GM23338 (cell line): ENCODE measurements at regions not wholly inside any gene's neighbourhood (a gene's known extent, or its start where the extent isn't known, plus 50 kb on each side); places are given as distances from the start of the nearest gene placed in this dataset.

Source experiments
- ATAC-seq: fragments of 200-7000 bp; cut with Tn5 transposase; 3 replicates; pipeline ENCODE4 v1.9.1; 2020
- DNase-seq: peaks from one replicate; pipeline ENCODE4 v3.0.0-alpha.2; 2015; ENCODE audit warnings: low spot score
- H2AFZ ChIP-seq: fragments of 200-600 bp; sonication (generic); 2 replicates; pipeline ENCODE4 v1.8.0; 2016; ENCODE audit warnings: antibody characterized with exemption, mild to moderate bottlenecking, moderate library complexity
- H3F3A ChIP-seq: fragments of 200-600 bp; sonication (generic); replicated peaks from 2 replicates; pipeline ENCODE4 v1.8.0; 2017; ENCODE audit warnings: antibody characterized with exemption, mixed run types, low read depth
- H3K27ac ChIP-seq: fragments of 200-600 bp; sonication (generic); 2 replicates; pipeline ENCODE4 v1.6.1; 2016; ENCODE audit warnings: low read depth
- H3K27me3 ChIP-seq: fragments of 200-600 bp; sonication (generic); 2 replicates; pipeline ENCODE4 v1.8.0; 2016; ENCODE audit warnings: mild to moderate bottlenecking, mixed run types, moderate library complexity; ENCODE audit not compliant: insufficient read depth
- H3K36me3 ChIP-seq: fragments of 200-600 bp; sonication (generic); 2 replicates; pipeline ENCODE4 v1.8.0; 2016; ENCODE audit warnings: mild to moderate bottlenecking; ENCODE audit not compliant: insufficient read depth
- H3K4me1 ChIP-seq: fragments of 200-600 bp; sonication (generic); 2 replicates; pipeline ENCODE4 v1.8.0; 2016; ENCODE audit warnings: mild to moderate bottlenecking, moderate library complexity; ENCODE audit not compliant: insufficient read depth
- H3K4me2 ChIP-seq: fragments of 200-600 bp; sonication (generic); 2 replicates; pipeline ENCODE4 v1.7.1; 2017; ENCODE audit warnings: mixed run types
- H3K4me3 ChIP-seq: fragments of 200-600 bp; sonication (generic); 2 replicates; pipeline ENCODE4 v1.6.1; 2016; ENCODE audit warnings: mixed run types
- H3K79me2 ChIP-seq: fragments of 200-600 bp; sonication (generic); replicated peaks from 2 replicates; pipeline ENCODE4 v1.8.0; 2017; ENCODE audit warnings: mild to moderate bottlenecking; ENCODE audit not compliant: insufficient read depth
- H3K9me2 ChIP-seq: fragments of 200-600 bp; sonication (generic); 2 replicates; pipeline ENCODE4 v1.8.0; 2017; ENCODE audit not compliant: insufficient read depth
- H4K20me1 ChIP-seq: fragments of 200-600 bp; sonication (generic); replicated peaks from 2 replicates; pipeline ENCODE4 v1.8.0; 2017; ENCODE audit warnings: mild to moderate bottlenecking; ENCODE audit not compliant: insufficient read depth
- H3K27ac Mint-ChIP-seq: 2 replicates; pipeline ENCODE4 v1.8.0; 2020; ENCODE audit warnings: inconsistent platforms, mild to moderate bottlenecking, moderate library complexity, mixed read lengths
- H3K27me3 Mint-ChIP-seq: 3 replicates; pipeline ENCODE4 v1.8.0; 2022; ENCODE audit warnings: low read depth, mild to moderate bottlenecking, moderate library complexity, mixed read lengths, inconsistent platforms; ENCODE audit not compliant: insufficient read depth, poor library complexity
- H3K36me3 Mint-ChIP-seq: 3 replicates; pipeline ENCODE4 v1.8.0; 2021; ENCODE audit warnings: low read depth, mild to moderate bottlenecking, inconsistent platforms, moderate library complexity, mixed read lengths
- H3K4me1 Mint-ChIP-seq: 3 replicates; pipeline ENCODE4 v1.8.0; 2020; ENCODE audit warnings: mild to moderate bottlenecking, inconsistent platforms, mixed read lengths
- H3K4me3 Mint-ChIP-seq: 3 replicates; pipeline ENCODE4 v1.8.0; 2021; ENCODE audit warnings: moderate library complexity, mild to moderate bottlenecking, inconsistent platforms, mixed read lengths
- H3K9me3 Mint-ChIP-seq: 3 replicates; pipeline ENCODE4 v1.8.0; 2020; ENCODE audit warnings: moderate library complexity, mild to moderate bottlenecking, inconsistent platforms, mixed read lengths
- EZH2phosphoT487 ChIP-seq: fragments of 200-600 bp; sonication (generic); IDR thresholded peaks from one replicate; pipeline ENCODE4 v1.8.1; 2018; ENCODE audit warnings: antibody characterized with exemption; ENCODE audit not compliant: unreplicated experiment
- JUNB ChIP-seq: IDR thresholded peaks from one replicate; pipeline ENCODE4 v1.6.1; 2016; ENCODE audit warnings: antibody characterized with exemption; ENCODE audit not compliant: unreplicated experiment
- NANOG ChIP-seq: IDR thresholded peaks from 2 replicates; pipeline ENCODE4 v1.6.1; 2016; ENCODE audit warnings: antibody characterized with exemption, borderline replicate concordance
- POLR2AphosphoS5 ChIP-seq: IDR thresholded peaks from 2 replicates; pipeline ENCODE4 v1.6.1; 2016; ENCODE audit warnings: antibody characterized with exemption, low read depth
- STAT1 ChIP-seq: IDR thresholded peaks from one replicate; pipeline ENCODE4 v1.6.1; 2016; ENCODE audit warnings: antibody characterized with exemption; ENCODE audit not compliant: unreplicated experiment
- ZNF114 ChIP-seq: fragments of 250-450 bp; sonication (Bioruptor Pico); IDR thresholded peaks from 2 replicates; pipeline ENCODE4 v1.5.0; 2020; ENCODE audit warnings: mild to moderate bottlenecking, moderate library complexity
- ZNF331 ChIP-seq: fragments of 250-450 bp; sonication (Bioruptor Pico); IDR thresholded peaks from 2 replicates; pipeline ENCODE4 v1.5.0; 2020; ENCODE audit warnings: low read depth, mild to moderate bottlenecking, moderate library complexity
- TF ChIP-seq, protein P1 (sequence below): IDR thresholded peaks from 2 replicates; pipeline ENCODE4 v1.6.1; 2016; ENCODE audit warnings: antibody characterized with exemption
- TF ChIP-seq, protein P2 (sequence below): fragments of 250-450 bp; sonication (Bioruptor Pico); IDR thresholded peaks from 2 replicates; pipeline ENCODE4 v1.5.0; 2020; ENCODE audit warnings: mild to moderate bottlenecking, moderate library complexity
- TF ChIP-seq, protein P3 (sequence below): IDR thresholded peaks from one replicate; pipeline ENCODE4 v1.6.1; 2018; ENCODE audit warnings: antibody characterized with exemption; ENCODE audit not compliant: unreplicated experiment

DNA sequence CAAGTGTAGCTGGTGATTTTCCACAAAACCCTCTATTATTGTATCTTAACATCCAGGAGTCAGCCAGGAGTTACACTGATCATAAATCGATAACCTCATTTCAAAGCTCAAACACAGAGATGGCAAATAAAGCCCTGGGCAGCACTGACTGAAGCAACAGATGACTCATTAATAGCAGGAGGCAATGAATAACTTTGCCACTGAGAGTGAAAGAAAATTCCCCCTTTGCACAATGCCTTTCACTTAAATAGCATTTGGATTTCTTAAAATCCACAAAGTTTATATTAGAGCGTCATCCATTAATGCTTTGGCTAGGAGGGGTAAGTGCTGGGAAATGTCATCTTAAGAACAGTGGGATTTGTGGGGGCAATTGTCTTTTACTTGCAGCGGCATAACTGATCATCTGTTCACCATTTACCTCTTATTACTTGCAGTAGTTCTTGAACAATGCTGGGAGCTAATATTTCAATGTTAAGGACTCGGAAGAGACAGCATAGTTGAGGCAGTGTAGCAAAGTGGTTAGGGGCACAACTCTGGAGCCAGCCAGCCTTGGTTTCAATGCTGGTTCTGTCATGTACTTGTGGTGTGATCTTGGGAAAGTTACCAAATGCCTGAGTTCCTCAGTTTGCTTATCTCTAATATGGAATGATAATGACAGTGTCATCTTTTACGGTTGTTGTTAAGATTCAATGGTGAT, 630.4 kb upstream of the TBL1XR1 start:
- TF ChIP-seq NANOG, result no peak
- TF ChIP-seq JUNB, result no peak
- no peak for TF ChIP-seq ZNF331 (CRISPR knock-in tag)
- TF ChIP-seq, protein P1, sequence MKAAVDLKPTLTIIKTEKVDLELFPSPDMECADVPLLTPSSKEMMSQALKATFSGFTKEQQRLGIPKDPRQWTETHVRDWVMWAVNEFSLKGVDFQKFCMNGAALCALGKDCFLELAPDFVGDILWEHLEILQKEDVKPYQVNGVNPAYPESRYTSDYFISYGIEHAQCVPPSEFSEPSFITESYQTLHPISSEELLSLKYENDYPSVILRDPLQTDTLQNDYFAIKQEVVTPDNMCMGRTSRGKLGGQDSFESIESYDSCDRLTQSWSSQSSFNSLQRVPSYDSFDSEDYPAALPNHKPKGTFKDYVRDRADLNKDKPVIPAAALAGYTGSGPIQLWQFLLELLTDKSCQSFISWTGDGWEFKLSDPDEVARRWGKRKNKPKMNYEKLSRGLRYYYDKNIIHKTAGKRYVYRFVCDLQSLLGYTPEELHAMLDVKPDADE, result no peak
- Histone ChIP-seq H3K4me2 (no peak overlapping the region), H3K79me2 (no peaks in the 10 kb centered on the region), H3F3A (no peaks in the 10 kb centered on the region), H3K9me2 (no peaks in the 10 kb centered on the region), H3K27ac (no peak overlapping the region), H3K27me3 (no peaks in the 10 kb centered on the region), H2AFZ (no peak overlapping the region), H3K4me3 (no peak overlapping the region), H3K36me3 (no peaks in the 10 kb centered on the region), H3K4me1 (peaks cover 6% of the 10 kb centered on the region; the same call in 1 of the 2 replicates), H4K20me1 (no peaks in the 10 kb centered on the region)
- H3K27ac Mint-ChIP-seq, result no peak overlapping the region
- H3K9me3 Mint-ChIP-seq, result no peaks in the 10 kb centered on the region
- H3K36me3 Mint-ChIP-seq, result no peaks in the 10 kb centered on the region
- no peak overlapping the region for H3K4me3 Mint-ChIP-seq
- H3K27me3 Mint-ChIP-seq, result peaks cover 3% of the 10 kb centered on the region
- ATAC-seq (no peak), DNase-seq (no peak)
- H3K4me1 Mint-ChIP-seq, result peaks cover 9% of the 10 kb centered on the region

DNA sequence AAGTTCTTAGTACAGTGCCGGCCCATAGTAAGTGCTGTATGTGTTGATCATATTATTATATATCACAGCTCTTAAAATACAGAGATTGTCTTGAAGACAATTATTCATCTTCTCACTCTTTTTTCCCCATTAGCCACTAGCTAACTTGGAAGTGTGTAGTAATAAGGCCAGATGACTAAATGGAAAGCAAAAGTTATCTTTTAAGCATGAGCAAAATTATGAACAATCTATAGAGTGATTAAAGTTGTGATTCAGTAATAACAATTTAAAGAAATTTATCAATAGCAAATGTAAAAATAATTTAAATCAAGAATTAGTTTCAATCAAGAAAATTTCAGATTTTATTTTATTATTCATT, 630.9 kb upstream of the TBL1XR1 start:
- H3K79me2 ChIP-seq, result no peaks in the 10 kb centered on the region
- peaks cover 6% of the 10 kb centered on the region; the same call in 1 of the 2 replicates for H3K4me1 ChIP-seq
- DNase-seq (no peak), ATAC-seq (no peak)
- H3K36me3 Mint-ChIP-seq, result no peaks in the 10 kb centered on the region
- no peak overlapping the region for H2AFZ ChIP-seq
- H3K4me3 Mint-ChIP-seq, result no peak overlapping the region
- H3K4me2 ChIP-seq, result no peak overlapping the region
- H3K27me3 ChIP-seq, result no peaks in the 10 kb centered on the region
- no peaks in the 10 kb centered on the region for H4K20me1 ChIP-seq
- H3K9me2 ChIP-seq, result no peaks in the 10 kb centered on the region
- no peaks in the 10 kb centered on the region for H3K9me3 Mint-ChIP-seq
- no peaks in the 10 kb centered on the region for H3K36me3 ChIP-seq
- H3K4me3 ChIP-seq, result no peak overlapping the region
- H3K27me3 Mint-ChIP-seq, result peaks cover 3% of the 10 kb centered on the region
- no peak overlapping the region for H3K27ac Mint-ChIP-seq
- H3F3A ChIP-seq, result no peaks in the 10 kb centered on the region
- no peak overlapping the region for H3K27ac ChIP-seq
- H3K4me1 Mint-ChIP-seq, result peaks cover 9% of the 10 kb centered on the region
- TF ChIP-seq, protein P1, result no peak
- no peak for TF ChIP-seq ZNF114 (CRISPR knock-in tag)
- TF ChIP-seq, protein P2, sequence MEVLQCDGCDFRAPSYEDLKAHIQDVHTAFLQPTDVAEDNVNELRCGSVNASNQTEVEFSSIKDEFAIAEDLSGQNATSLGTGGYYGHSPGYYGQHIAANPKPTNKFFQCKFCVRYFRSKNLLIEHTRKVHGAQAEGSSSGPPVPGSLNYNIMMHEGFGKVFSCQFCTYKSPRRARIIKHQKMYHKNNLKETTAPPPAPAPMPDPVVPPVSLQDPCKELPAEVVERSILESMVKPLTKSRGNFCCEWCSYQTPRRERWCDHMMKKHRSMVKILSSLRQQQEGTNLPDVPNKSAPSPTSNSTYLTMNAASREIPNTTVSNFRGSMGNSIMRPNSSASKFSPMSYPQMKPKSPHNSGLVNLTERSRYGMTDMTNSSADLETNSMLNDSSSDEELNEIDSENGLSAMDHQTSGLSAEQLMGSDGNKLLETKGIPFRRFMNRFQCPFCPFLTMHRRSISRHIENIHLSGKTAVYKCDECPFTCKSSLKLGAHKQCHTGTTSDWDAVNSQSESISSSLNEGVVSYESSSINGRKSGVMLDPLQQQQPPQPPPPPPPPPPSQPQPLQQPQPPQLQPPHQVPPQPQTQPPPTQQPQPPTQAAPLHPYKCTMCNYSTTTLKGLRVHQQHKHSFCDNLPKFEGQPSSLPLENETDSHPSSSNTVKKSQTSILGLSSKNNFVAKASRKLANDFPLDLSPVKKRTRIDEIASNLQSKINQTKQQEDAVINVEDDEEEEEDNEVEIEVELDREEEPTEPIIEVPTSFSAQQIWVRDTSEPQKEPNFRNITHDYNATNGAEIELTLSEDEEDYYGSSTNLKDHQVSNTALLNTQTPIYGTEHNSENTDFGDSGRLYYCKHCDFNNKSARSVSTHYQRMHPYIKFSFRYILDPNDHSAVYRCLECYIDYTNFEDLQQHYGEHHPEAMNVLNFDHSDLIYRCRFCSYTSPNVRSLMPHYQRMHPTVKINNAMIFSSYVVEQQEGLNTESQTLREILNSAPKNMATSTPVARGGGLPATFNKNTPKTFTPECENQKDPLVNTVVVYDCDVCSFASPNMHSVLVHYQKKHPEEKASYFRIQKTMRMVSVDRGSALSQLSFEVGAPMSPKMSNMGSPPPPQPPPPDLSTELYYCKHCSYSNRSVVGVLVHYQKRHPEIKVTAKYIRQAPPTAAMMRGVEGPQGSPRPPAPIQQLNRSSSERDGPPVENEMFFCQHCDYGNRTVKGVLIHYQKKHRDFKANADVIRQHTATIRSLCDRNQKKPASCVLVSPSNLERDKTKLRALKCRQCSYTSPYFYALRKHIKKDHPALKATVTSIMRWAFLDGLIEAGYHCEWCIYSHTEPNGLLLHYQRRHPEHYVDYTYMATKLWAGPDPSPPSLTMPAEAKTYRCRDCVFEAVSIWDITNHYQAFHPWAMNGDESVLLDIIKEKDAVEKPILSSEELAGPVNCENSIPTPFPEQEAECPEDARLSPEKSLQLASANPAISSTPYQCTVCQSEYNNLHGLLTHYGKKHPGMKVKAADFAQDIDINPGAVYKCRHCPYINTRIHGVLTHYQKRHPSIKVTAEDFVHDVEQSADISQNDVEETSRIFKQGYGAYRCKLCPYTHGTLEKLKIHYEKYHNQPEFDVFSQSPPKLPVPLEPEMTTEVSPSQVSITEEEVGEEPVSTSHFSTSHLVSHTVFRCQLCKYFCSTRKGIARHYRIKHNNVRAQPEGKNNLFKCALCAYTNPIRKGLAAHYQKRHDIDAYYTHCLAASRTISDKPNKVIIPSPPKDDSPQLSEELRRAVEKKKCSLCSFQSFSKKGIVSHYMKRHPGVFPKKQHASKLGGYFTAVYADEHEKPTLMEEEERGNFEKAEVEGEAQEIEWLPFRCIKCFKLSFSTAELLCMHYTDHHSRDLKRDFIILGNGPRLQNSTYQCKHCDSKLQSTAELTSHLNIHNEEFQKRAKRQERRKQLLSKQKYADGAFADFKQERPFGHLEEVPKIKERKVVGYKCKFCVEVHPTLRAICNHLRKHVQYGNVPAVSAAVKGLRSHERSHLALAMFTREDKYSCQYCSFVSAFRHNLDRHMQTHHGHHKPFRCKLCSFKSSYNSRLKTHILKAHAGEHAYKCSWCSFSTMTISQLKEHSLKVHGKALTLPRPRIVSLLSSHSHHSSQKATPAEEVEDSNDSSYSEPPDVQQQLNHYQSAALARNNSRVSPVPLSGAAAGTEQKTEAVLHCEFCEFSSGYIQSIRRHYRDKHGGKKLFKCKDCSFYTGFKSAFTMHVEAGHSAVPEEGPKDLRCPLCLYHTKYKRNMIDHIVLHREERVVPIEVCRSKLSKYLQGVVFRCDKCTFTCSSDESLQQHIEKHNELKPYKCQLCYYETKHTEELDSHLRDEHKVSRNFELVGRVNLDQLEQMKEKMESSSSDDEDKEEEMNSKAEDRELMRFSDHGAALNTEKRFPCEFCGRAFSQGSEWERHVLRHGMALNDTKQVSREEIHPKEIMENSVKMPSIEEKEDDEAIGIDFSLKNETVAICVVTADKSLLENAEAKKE (CRISPR knock-in tag), result no peak
- no peak for TF ChIP-seq NANOG
- TF ChIP-seq STAT1, result no peak
- TF ChIP-seq, protein P3, sequence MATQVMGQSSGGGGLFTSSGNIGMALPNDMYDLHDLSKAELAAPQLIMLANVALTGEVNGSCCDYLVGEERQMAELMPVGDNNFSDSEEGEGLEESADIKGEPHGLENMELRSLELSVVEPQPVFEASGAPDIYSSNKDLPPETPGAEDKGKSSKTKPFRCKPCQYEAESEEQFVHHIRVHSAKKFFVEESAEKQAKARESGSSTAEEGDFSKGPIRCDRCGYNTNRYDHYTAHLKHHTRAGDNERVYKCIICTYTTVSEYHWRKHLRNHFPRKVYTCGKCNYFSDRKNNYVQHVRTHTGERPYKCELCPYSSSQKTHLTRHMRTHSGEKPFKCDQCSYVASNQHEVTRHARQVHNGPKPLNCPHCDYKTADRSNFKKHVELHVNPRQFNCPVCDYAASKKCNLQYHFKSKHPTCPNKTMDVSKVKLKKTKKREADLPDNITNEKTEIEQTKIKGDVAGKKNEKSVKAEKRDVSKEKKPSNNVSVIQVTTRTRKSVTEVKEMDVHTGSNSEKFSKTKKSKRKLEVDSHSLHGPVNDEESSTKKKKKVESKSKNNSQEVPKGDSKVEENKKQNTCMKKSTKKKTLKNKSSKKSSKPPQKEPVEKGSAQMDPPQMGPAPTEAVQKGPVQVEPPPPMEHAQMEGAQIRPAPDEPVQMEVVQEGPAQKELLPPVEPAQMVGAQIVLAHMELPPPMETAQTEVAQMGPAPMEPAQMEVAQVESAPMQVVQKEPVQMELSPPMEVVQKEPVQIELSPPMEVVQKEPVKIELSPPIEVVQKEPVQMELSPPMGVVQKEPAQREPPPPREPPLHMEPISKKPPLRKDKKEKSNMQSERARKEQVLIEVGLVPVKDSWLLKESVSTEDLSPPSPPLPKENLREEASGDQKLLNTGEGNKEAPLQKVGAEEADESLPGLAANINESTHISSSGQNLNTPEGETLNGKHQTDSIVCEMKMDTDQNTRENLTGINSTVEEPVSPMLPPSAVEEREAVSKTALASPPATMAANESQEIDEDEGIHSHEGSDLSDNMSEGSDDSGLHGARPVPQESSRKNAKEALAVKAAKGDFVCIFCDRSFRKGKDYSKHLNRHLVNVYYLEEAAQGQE, result no peak
- no peak for TF ChIP-seq POLR2AphosphoS5
- no peak for TF ChIP-seq EZH2phosphoT487
